ENCODE measurements at regions not wholly inside any gene's neighbourhood (a gene's known extent, or its start where the extent isn't known, plus 50 kb on each side); places are given as distances from the start of the nearest gene placed in this dataset.

- TF ChIP-seq PRDM10 (IDR thresholded peaks at IDR 0.05; ENCODE audit: partially characterized antibody), result no peak
- no peak for TF ChIP-seq ZNF134 (CRISPR knock-in tag; conservative IDR thresholded peaks at IDR 0.05)
- TF ChIP-seq EWSR1 (IDR thresholded peaks at IDR 0.05; ENCODE audit: borderline replicate concordance, low read depth, partially characterized antibody), result no peak
- TF ChIP-seq ZNF217 (CRISPR knock-in tag; IDR thresholded peaks at IDR 0.05), result no peak
- TF ChIP-seq TAF15 (IDR thresholded peaks at IDR 0.05; ENCODE audit: low read depth, low read length), result no peak
- no peak for TF ChIP-seq ZNF79 (CRISPR knock-in tag; IDR thresholded peaks at IDR 0.05; ENCODE audit: low read depth)
- TF ChIP-seq TBP (optimal IDR thresholded peaks at IDR 0.05; ENCODE audit: low read depth, low read length), result no peak
- no peak for TF ChIP-seq TOE1 (IDR thresholded peaks at IDR 0.05; ENCODE audit: borderline replicate concordance)
- no peak for TF ChIP-seq TOE1 (CRISPR knock-in tag; IDR thresholded peaks at IDR 0.05; ENCODE audit: borderline replicate concordance, low read depth)
These were observed 152.1 kb downstream of the BUB3 start (continued) for GRCh38 chr10:123306290-123306689.

- TF ChIP-seq MTA3 (IDR thresholded peaks at IDR 0.05; ENCODE audit: borderline replicate concordance) (no peak), RBM39 (optimal IDR thresholded peaks at IDR 0.05; ENCODE audit: low read depth, low read length) (no peak)
- H3K4me1 ChIP-seq (replicated peaks in 1 of 2; ENCODE audit: control insufficient read depth in 2 of 2, insufficient read depth in 2 of 2, low read length in 2 of 2), result no peaks in the 10 kb centered on the region
- H3K9me1 ChIP-seq (ENCODE audit: control insufficient read depth, insufficient read depth, low read length), result no peaks in the 10 kb centered on the region
- H3K27me3 ChIP-seq (ENCODE audit: control insufficient read depth in 2 of 2, insufficient read depth in 2 of 2, low read length in 2 of 2), result peaks cover 0 to 9% of the 10 kb centered on the region in 2 experiments; a peak in 2 of 5 replicates
- no peak overlapping the region for H2AFZ ChIP-seq (ENCODE audit: low read depth, low read length)
- H3K4me2 ChIP-seq (ENCODE audit: insufficient read depth, low read length), result no peak overlapping the region
- H3K79me2 ChIP-seq (ENCODE audit: control insufficient read depth, insufficient read depth, low read length), result no peaks in the 10 kb centered on the region
- WGBS (ENCODE audit: insufficient coverage, low coverage, missing lambda C conversion rate), result 4% methylated on average over 6 of the region's 6 CpGs
- no peak overlapping the region for H3K4me3 ChIP-seq
- no peak overlapping the region for H3K27ac ChIP-seq (ENCODE audit: extremely low read depth, low read depth, low read length)
- no peaks in the 10 kb centered on the region for H3K36me3 ChIP-seq (ENCODE audit: control insufficient read depth, insufficient read depth, low read length)
- DNase-seq (ENCODE audit: extremely low read depth in 1 of 4, low spot score in 3 of 4) (no peak), FAIRE-seq (no peak), ATAC-seq (no peak)
- H4K20me1 ChIP-seq (replicated peaks; ENCODE audit: control insufficient read depth, insufficient read depth, low read length), result no peaks in the 10 kb centered on the region
- intact Hi-C loops (cut with micrococcal nuclease), result no loop called here
- POLR2A ChIA-PET, result no interaction called here
- CTCF ChIA-PET (ENCODE audit: low intra/inter-chr PET ratio), result no interaction called here
- BruUV-seq (replicated peaks), result no TSS peak
- no peaks in the 10 kb centered on the region for H3K9me3 ChIP-seq (replicated peaks; ENCODE audit: control insufficient read depth, insufficient read depth, low read depth, low read length)
- H3K9ac ChIP-seq (ENCODE audit: insufficient read depth in 1 of 2, low read depth in 2 of 2, low read length in 2 of 2), result no peak overlapping the region
- in situ Hi-C loops (cut with MboI), result no loop called here
These were observed 155.5 kb downstream of the BUB3 start for GRCh38 chr10:123309731-123310130.
